Chondrocyte (in vitro differentiated cells): ENCODE measurements at regions not wholly inside any gene's neighbourhood (a gene's known extent, or its start where the extent isn't known, plus 50 kb on each side); places are given as distances from the start of the nearest gene placed in this dataset.

Experiments
- DNase-seq: peaks from one replicate; pipeline ENCODE4 v3.0.0; 2021; ENCODE audit warnings: mixed read lengths, low spot score
- H3K27ac Mint-ChIP-seq: one replicate; pipeline ENCODE4 v1.8.0; 2021; ENCODE audit warnings: mild to moderate bottlenecking, moderate library complexity, mixed read lengths; ENCODE audit not compliant: unreplicated experiment
- H3K27me3 Mint-ChIP-seq: 2 replicates; pipeline ENCODE4 v1.8.0; 2021; ENCODE audit warnings: low read depth, mixed read lengths
- H3K36me3 Mint-ChIP-seq: 2 replicates; pipeline ENCODE4 v1.8.0; 2021; ENCODE audit warnings: low read depth, mixed read lengths
- H3K4me1 Mint-ChIP-seq: 2 replicates; pipeline ENCODE4 v1.8.0; 2021; ENCODE audit warnings: low read depth, mild to moderate bottlenecking, mixed read lengths
- H3K4me3 Mint-ChIP-seq: one replicate; pipeline ENCODE4 v1.8.0; 2021; ENCODE audit warnings: mild to moderate bottlenecking, moderate library complexity, mixed read lengths; ENCODE audit not compliant: unreplicated experiment
- H3K9me3 Mint-ChIP-seq: 2 replicates; pipeline ENCODE4 v1.8.0; 2021; ENCODE audit warnings: low read depth, mixed read lengths
- TF ChIP-seq, protein P1 (sequence below): fragments of 200-600 bp; sonication (generic); IDR thresholded peaks from 2 replicates; pipeline ENCODE4 v1.5.0; 2021; ENCODE audit warnings: antibody characterized with exemption, mild to moderate bottlenecking, moderate library complexity

DNA sequence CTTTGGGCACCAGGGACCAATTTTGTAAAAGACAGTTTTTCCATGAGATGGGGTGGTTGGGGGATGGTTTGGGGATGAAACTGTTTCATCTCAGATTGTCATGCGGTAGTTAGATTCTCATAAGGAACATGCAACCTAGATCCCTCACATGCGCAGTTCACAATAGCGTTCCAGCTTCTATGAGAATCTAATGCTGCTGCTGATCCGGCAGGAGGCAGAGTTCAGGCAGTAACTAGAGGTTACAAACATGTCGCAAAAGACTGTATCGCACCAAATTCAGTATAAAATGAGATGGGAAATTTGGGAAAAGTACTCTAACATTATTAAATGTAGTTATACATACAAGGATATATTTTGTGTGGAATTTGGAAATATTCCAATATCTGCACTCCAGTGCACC lies 213.2 kb upstream of the LRFN5 start:
- H3K4me3 Mint-ChIP-seq, result no peak overlapping the region
- TF ChIP-seq, protein P1, sequence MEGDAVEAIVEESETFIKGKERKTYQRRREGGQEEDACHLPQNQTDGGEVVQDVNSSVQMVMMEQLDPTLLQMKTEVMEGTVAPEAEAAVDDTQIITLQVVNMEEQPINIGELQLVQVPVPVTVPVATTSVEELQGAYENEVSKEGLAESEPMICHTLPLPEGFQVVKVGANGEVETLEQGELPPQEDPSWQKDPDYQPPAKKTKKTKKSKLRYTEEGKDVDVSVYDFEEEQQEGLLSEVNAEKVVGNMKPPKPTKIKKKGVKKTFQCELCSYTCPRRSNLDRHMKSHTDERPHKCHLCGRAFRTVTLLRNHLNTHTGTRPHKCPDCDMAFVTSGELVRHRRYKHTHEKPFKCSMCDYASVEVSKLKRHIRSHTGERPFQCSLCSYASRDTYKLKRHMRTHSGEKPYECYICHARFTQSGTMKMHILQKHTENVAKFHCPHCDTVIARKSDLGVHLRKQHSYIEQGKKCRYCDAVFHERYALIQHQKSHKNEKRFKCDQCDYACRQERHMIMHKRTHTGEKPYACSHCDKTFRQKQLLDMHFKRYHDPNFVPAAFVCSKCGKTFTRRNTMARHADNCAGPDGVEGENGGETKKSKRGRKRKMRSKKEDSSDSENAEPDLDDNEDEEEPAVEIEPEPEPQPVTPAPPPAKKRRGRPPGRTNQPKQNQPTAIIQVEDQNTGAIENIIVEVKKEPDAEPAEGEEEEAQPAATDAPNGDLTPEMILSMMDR, result no peak
- no peak overlapping the region for H3K27ac Mint-ChIP-seq
- no peaks in the 10 kb centered on the region for H3K9me3 Mint-ChIP-seq
- H3K36me3 Mint-ChIP-seq, result no peaks in the 10 kb centered on the region
- DNase-seq, result no peak
- H3K4me1 Mint-ChIP-seq, result no peaks in the 10 kb centered on the region
- peaks cover 4% of the 10 kb centered on the region for H3K27me3 Mint-ChIP-seq

DNA sequence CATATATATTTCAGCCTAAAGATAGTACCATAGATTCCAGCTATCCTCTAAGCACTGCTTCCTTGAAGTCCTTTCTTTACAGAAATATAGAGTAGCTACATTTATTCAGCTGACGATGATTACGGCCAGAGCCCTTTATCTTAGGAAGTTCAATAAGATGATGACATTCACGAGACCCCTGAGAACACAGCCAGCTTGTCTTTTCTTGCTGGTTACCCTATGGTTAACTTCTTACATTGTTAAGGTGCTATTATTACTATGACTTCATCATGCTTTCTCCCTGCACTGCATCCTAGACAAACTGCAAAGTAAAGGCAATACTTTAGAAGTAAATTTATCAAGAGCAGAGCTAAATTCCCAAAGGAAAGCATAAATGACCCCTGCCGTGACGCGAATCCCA lies 214.4 kb upstream of the LRFN5 start:
- Mint-ChIP-seq H3K9me3 (no peaks in the 10 kb centered on the region), H3K4me3 (no peak overlapping the region), H3K27ac (no peak overlapping the region), H3K27me3 (peaks cover 4% of the 10 kb centered on the region), H3K4me1 (no peaks in the 10 kb centered on the region), H3K36me3 (no peaks in the 10 kb centered on the region)
- DNase-seq, result no peak
- TF ChIP-seq, protein P1, result no peak

DNA sequence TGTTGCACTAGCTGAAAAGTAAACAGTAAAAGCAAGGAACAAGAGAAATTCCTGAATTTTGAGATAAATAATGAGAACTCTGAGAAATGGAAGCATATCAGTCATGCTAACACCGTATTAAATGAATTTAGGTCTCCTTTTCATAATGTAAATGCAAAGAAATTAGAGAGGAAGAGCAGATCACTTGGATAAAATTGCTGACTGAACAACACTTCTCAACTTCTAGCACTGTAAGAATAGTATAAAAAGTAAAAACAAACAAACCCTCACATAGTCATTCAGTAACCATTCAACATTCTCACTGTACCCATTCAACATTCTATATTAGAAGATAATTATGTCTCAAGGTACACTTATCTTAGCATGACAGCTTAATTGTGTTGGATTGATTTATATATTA lies 217.3 kb upstream of the LRFN5 start:
- no peaks in the 10 kb centered on the region for H3K36me3 Mint-ChIP-seq

DNA sequence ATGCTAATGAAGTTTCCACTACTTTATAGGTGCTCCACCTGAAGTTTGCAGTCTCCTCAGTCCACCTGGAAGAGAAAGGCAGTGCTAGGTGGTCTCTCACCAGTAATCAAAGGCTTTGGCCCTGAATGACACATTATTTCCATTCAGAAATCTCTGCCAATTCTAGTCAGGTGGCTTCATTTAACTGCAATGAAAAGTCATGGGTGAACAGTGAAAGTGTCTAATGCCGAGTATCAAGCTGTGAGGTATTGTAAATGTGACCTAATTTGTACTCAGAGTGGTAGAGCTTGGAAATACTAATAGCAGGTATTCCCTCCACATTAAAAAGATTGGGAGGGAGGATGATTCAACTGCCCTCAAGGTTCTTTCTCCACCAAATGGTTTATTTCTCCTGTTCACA lies 220.9 kb upstream of the LRFN5 start:
- Mint-ChIP-seq H3K27me3 (peaks cover 2% of the 10 kb centered on the region), H3K27ac (no peak overlapping the region), H3K4me1 (no peaks in the 10 kb centered on the region), H3K36me3 (no peaks in the 10 kb centered on the region), H3K4me3 (no peak overlapping the region), H3K9me3 (no peaks in the 10 kb centered on the region)
- DNase-seq, result no peak
- TF ChIP-seq, protein P1, result no peak

More for the DNA sequence above, 217.3 kb upstream of the LRFN5 start:
- no peak overlapping the region for H3K4me3 Mint-ChIP-seq
- TF ChIP-seq, protein P1, result no peak
- H3K4me1 Mint-ChIP-seq, result no peaks in the 10 kb centered on the region
- no peak overlapping the region for H3K27ac Mint-ChIP-seq
- peaks cover 6% of the 10 kb centered on the region for H3K27me3 Mint-ChIP-seq
- no peak for DNase-seq
- no peaks in the 10 kb centered on the region for H3K9me3 Mint-ChIP-seq

DNA sequence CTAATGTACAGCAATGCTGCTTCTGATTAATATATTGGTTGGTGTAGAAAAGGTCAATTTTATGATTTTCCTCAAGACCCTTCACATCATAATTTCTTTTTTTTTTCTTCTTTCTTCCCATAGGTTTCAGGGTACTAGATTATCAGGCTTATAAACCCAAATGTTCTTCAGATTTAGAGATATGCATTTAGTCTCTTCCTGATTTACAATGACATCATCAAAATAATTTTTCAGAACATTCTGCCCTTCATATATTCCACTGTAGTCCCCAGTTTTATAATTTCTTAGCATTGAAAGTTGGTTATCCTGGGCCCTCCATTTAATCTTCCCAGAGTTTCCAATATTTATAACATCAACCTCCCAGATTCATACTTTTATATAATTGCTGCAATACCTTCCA lies 226.7 kb upstream of the LRFN5 start:
- Mint-ChIP-seq H3K27me3 (no peaks in the 10 kb centered on the region), H3K4me3 (no peak overlapping the region), H3K36me3 (no peaks in the 10 kb centered on the region), H3K4me1 (no peaks in the 10 kb centered on the region), H3K9me3 (no peaks in the 10 kb centered on the region), H3K27ac (no peak overlapping the region)
- TF ChIP-seq, protein P1, result no peak
- no peak for DNase-seq
